Activated CD8-positive, alpha-beta T cell treated with anti-CD3 and anti-CD28 coated beads for 36 hours (primary cell): ENCODE measurements at regions not wholly inside any gene's neighbourhood (a gene's known extent, or its start where the extent isn't known, plus 50 kb on each side); places are given as distances from the start of the nearest gene placed in this dataset.

ENCODE experiments used
- ATAC-seq: fragments of 200-7000 bp; cut with Tn5 transposase; one replicate; pipeline ENCODE4 v1.10.0; 2021; ENCODE audit warnings: mild to moderate bottlenecking, moderate library complexity
- CTCF ChIA-PET: fragments of 350-600 bp; sonication (Branson Sonifier 250); formaldehyde crosslinking; loops from one replicate; lab custom pipeline; 2021; ENCODE audit warnings: antibody characterized with exemption; lab: Charles Lee
- POLR2A ChIA-PET: fragments of 350-600 bp; sonication (Branson Sonifier 250); formaldehyde crosslinking; loops from one replicate; lab custom pipeline; 2021; ENCODE audit warnings: antibody characterized with exemption; lab: Charles Lee
- DNase-seq: peaks from one replicate; pipeline ENCODE4 v3.0.0-alpha.2; 2020
- H3K27ac Mint-ChIP-seq: one replicate; pipeline ENCODE4 v1.8.0; 2021; ENCODE audit warnings: mild to moderate bottlenecking, mixed read lengths
- H3K27me3 Mint-ChIP-seq: one replicate; pipeline ENCODE4 v1.8.0; 2021; ENCODE audit warnings: mixed read lengths
- H3K36me3 Mint-ChIP-seq: one replicate; pipeline ENCODE4 v1.8.0; 2021; ENCODE audit warnings: low read depth, mixed read lengths
- H3K4me1 Mint-ChIP-seq: one replicate; pipeline ENCODE4 v1.8.0; 2021; ENCODE audit warnings: low read depth, mixed read lengths
- H3K4me3 Mint-ChIP-seq: one replicate; pipeline ENCODE4 v1.8.0; 2021; ENCODE audit warnings: mild to moderate bottlenecking, moderate library complexity, mixed read lengths
- H3K9me3 Mint-ChIP-seq: one replicate; pipeline ENCODE4 v1.8.0; 2021; ENCODE audit warnings: mixed read lengths
- CTCF ChIP-seq: fragments of 200-600 bp; IDR thresholded peaks from one replicate; pipeline ENCODE4 v1.8.0; 2022; ENCODE audit warnings: antibody characterized with exemption, mild to moderate bottlenecking
- intact Hi-C: fragments of 100-400 bp; cut with micrococcal nuclease; formaldehyde crosslinking; loops from one replicate; pipeline ENCODE4 v1.10.0; 2022

- intact Hi-C loops, result no loop called here
- H3K4me3 Mint-ChIP-seq, result no peak overlapping the region
- DNase-seq (no peak), ATAC-seq (no peak)
- CTCF ChIA-PET, result interaction anchor here (0.9 kb wide), 1 partner anchor 21 kb away, joined by 3 read pairs; no protein-coding TSS in a partner anchor
- no peak for TF ChIP-seq CTCF
- no peak overlapping the region for H3K27ac Mint-ChIP-seq
- peaks cover 6% of the 10 kb centered on the region for H3K4me1 Mint-ChIP-seq
- no peaks in the 10 kb centered on the region for H3K36me3 Mint-ChIP-seq
- POLR2A ChIA-PET, result no interaction called here
- no peaks in the 10 kb centered on the region for H3K9me3 Mint-ChIP-seq
- peaks cover 6% of the 10 kb centered on the region for H3K27me3 Mint-ChIP-seq
Observed at GRCh38 chr16:85162478-85163277, 50.4 kb upstream of the CIBAR2 start.

GRCh38 chr16:85163278-85164112 is 51.2 kb upstream of the CIBAR2 start:
- no peak for TF ChIP-seq CTCF
- ChIA-PET CTCF (interaction anchor here (0.9 kb wide), 2 partner anchors 22 to 77 kb away, joined by 3 read pairs; no protein-coding TSS in a partner anchor), POLR2A (interaction anchor here (1.4 kb wide), 1 partner anchor 31 kb away, joined by 3 read pairs; no protein-coding TSS in a partner anchor)
- H3K27me3 Mint-ChIP-seq, result peaks cover 12% of the 10 kb centered on the region
- no peak for ATAC-seq
- no peaks in the 10 kb centered on the region for H3K4me1 Mint-ChIP-seq
- H3K27ac Mint-ChIP-seq, result no peak overlapping the region
- H3K4me3 Mint-ChIP-seq, result no peak overlapping the region
- H3K36me3 Mint-ChIP-seq, result no peaks in the 10 kb centered on the region
- intact Hi-C loops, result no loop called here
- H3K9me3 Mint-ChIP-seq, result no peaks in the 10 kb centered on the region
- DNase-seq, result no peak

GRCh38 chr16:85164431-85164830 is 52.2 kb upstream of the CIBAR2 start:
- POLR2A ChIA-PET, result interaction anchor here (1.4 kb wide), 1 partner anchor 30 kb away, joined by 3 read pairs; no protein-coding TSS in a partner anchor
- H3K27ac Mint-ChIP-seq, result no peak overlapping the region
- no peak for DNase-seq
- CTCF ChIA-PET, result interaction anchor here (0.9 kb wide), 1 partner anchor 78 kb away, joined by 3 read pairs; no protein-coding TSS in a partner anchor
- ATAC-seq, result no peak
- H3K9me3 Mint-ChIP-seq, result no peaks in the 10 kb centered on the region
- no peaks in the 10 kb centered on the region for H3K4me1 Mint-ChIP-seq
- no peak for TF ChIP-seq CTCF
- intact Hi-C loops, result no loop called here
- H3K4me3 Mint-ChIP-seq, result no peak overlapping the region
- peaks cover 14% of the 10 kb centered on the region for H3K27me3 Mint-ChIP-seq
- no peaks in the 10 kb centered on the region for H3K36me3 Mint-ChIP-seq

- intact Hi-C loops, result no loop called here
- no peaks in the 10 kb centered on the region for H3K4me1 Mint-ChIP-seq
- ATAC-seq (no peak), DNase-seq (no peak)
- ChIA-PET CTCF (interaction anchor here (0.9 kb wide), 1 partner anchor 78 kb away, joined by 3 read pairs; no protein-coding TSS in a partner anchor), POLR2A (no interaction called here)
- no peaks in the 10 kb centered on the region for H3K36me3 Mint-ChIP-seq
- no peak overlapping the region for H3K4me3 Mint-ChIP-seq
- H3K27ac Mint-ChIP-seq, result no peak overlapping the region
- no peak for TF ChIP-seq CTCF
- no peaks in the 10 kb centered on the region for H3K9me3 Mint-ChIP-seq
- peaks cover 14% of the 10 kb centered on the region for H3K27me3 Mint-ChIP-seq
Observed at GRCh38 chr16:85164838-85165516, 52.7 kb upstream of the CIBAR2 start.
